SU-DHL-6 (cell line): ENCODE measurements at regions not wholly inside any gene's neighbourhood (a gene's known extent, or its start where the extent isn't known, plus 50 kb on each side); places are given as distances from the start of the nearest gene placed in this dataset.

Experiments used
- EZH2phosphoT487 ChIP-seq: fragments of 200-600 bp; sonication (generic), shearing (Covaris generic); conservative IDR thresholded peaks from 2 replicates; pipeline ENCODE4 v1.6.1; 2018; ENCODE audit warnings: mild to moderate bottlenecking, antibody characterized with exemption, low read length, moderate library complexity, mixed read lengths
- TF ChIP-seq, protein P1 (sequence below): fragments of 200-600 bp; sonication (generic); IDR thresholded peaks from one replicate; pipeline ENCODE4 v1.5.1; 2017; ENCODE audit warnings: antibody characterized with exemption, mild to moderate bottlenecking, low read length, moderate library complexity; ENCODE audit not compliant: insufficient read depth, poor library complexity, severe bottlenecking

DNA sequence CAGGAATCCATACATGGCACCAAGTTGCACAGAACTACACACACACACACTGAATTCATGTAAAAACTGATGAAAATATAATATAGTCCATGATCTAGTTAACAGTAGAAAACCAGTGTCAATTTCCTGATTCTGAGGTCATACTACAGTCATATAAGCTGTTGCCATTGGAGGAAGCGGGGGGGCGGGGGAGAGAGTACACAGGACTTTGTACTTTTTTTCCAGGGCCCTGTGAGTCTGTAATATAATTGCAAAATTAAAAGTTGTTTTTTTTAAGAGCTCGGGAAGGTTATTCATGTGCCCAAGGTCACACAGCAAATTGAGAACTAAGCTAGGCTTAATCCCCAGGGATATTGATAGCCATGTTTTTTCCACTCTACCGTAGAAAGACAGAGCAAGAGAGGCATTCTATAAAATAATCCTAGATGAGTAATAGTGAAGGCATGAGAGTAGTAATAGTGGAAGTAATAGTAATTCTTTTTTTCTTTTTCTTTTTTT, 312.3 kb downstream of the MN1 start:
- TF ChIP-seq, protein P1, sequence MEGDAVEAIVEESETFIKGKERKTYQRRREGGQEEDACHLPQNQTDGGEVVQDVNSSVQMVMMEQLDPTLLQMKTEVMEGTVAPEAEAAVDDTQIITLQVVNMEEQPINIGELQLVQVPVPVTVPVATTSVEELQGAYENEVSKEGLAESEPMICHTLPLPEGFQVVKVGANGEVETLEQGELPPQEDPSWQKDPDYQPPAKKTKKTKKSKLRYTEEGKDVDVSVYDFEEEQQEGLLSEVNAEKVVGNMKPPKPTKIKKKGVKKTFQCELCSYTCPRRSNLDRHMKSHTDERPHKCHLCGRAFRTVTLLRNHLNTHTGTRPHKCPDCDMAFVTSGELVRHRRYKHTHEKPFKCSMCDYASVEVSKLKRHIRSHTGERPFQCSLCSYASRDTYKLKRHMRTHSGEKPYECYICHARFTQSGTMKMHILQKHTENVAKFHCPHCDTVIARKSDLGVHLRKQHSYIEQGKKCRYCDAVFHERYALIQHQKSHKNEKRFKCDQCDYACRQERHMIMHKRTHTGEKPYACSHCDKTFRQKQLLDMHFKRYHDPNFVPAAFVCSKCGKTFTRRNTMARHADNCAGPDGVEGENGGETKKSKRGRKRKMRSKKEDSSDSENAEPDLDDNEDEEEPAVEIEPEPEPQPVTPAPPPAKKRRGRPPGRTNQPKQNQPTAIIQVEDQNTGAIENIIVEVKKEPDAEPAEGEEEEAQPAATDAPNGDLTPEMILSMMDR = no peak
- no peak for TF ChIP-seq EZH2phosphoT487
